ENCODE measurements at regions not wholly inside any gene's neighbourhood (a gene's known extent, or its start where the extent isn't known, plus 50 kb on each side); places are given as distances from the start of the nearest gene placed in this dataset.

DNA sequence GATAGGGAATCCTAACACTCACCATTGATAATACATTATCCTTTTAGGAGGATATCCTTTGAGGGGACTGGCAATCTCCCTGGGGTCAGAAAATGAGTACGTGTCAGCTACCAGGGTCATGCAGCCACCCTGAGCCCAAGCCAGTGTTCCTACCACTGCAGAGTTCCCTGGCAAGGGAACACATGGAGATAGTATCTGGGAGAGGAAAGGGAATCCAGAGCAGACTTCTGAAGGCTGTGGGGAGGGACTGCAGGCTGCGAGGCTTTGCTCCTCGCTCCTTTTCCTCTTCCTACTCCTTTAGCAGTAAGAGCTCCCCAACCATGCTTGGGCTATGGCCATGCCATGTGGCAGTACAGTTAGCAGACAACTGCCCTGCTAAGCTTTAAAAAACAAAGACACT, 62.9 kb upstream of the TJP1 start:
- Histone ChIP-seq H3K4me3 (no peak overlapping the region), H3K36me3 (no peaks in the 10 kb centered on the region), H3K27ac (no peak overlapping the region), H3K27me3 (replicated peaks; ENCODE audit: insufficient read depth) (no peaks in the 10 kb centered on the region), H3K4me1 (ENCODE audit: control insufficient read depth in 1 of 2, low read depth in 2 of 2) (peaks cover 9 to 20% of the 10 kb centered on the region in 2 donors), H3K9me3 (no peaks in the 10 kb centered on the region)
- no peak for ATAC-seq (ENCODE audit: insufficient number of reproducible peaks, low FRiP score, low read depth)
- TF ChIP-seq, protein P1, sequence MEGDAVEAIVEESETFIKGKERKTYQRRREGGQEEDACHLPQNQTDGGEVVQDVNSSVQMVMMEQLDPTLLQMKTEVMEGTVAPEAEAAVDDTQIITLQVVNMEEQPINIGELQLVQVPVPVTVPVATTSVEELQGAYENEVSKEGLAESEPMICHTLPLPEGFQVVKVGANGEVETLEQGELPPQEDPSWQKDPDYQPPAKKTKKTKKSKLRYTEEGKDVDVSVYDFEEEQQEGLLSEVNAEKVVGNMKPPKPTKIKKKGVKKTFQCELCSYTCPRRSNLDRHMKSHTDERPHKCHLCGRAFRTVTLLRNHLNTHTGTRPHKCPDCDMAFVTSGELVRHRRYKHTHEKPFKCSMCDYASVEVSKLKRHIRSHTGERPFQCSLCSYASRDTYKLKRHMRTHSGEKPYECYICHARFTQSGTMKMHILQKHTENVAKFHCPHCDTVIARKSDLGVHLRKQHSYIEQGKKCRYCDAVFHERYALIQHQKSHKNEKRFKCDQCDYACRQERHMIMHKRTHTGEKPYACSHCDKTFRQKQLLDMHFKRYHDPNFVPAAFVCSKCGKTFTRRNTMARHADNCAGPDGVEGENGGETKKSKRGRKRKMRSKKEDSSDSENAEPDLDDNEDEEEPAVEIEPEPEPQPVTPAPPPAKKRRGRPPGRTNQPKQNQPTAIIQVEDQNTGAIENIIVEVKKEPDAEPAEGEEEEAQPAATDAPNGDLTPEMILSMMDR (IDR thresholded peaks at IDR 0.05) = no peak
- DNase-seq (ENCODE audit: low spot score) = no peak

DNA sequence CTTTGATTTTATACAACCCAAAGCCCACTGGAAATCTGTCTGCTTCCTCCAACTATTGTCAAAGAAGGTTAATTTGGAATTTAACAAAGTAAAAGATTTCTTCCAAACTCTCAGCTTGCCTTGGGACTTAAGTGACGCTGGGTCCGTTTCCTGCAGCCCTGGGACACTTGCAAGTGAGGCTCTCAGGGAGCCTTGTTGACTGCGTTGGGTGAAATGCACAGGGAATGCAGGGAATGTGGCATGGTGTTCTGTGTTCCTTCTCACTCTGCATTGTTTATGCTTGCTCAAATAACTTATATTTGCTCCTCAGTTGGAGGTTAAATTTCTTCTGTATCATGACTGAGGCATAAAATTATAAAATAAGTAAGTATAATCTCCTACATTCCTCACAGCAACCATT, 60.9 kb upstream of the TJP1 start:
- Histone ChIP-seq H3K27me3 (replicated peaks; ENCODE audit: insufficient read depth) (no peaks in the 10 kb centered on the region), H3K4me1 (ENCODE audit: control insufficient read depth in 1 of 2, low read depth in 2 of 2) (peaks cover 9 to 20% of the 10 kb centered on the region in 2 donors), H3K4me3 (no peak overlapping the region), H3K9me3 (no peaks in the 10 kb centered on the region), H3K27ac (peak overlapping the region; percentile 4 to 57), H3K36me3 (no peaks in the 10 kb centered on the region)
- no peak for DNase-seq (ENCODE audit: low spot score)
- TF ChIP-seq, protein P1 (IDR thresholded peaks at IDR 0.05) = no peak
- ATAC-seq (ENCODE audit: insufficient number of reproducible peaks, low FRiP score, low read depth) = no peak

DNA sequence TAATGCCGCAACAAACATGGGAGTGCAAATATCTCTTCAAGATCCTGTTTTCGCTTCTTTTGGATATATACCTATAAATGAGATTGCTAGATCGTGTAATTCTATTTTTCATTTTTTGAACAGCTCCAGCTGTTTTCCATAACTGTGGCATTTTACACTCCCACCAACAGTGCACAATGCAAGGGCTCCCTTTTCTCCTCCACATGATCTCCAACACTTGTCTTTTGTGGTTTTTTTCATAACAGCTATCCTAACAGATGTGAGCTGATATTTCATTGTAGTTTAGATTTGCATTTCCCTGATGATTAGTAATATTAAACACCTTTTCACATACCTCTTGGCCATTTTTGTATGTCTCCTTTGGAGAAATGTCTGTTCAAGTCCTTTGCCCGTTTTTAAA, 58.6 kb upstream of the TJP1 start:
- Histone ChIP-seq H3K27ac (no peak overlapping the region), H3K4me1 (ENCODE audit: control insufficient read depth in 1 of 2, low read depth in 2 of 2) (peaks cover 9 to 20% of the 10 kb centered on the region in 2 donors), H3K36me3 (no peaks in the 10 kb centered on the region), H3K9me3 (no peaks in the 10 kb centered on the region), H3K4me3 (no peak overlapping the region), H3K27me3 (replicated peaks; ENCODE audit: insufficient read depth) (no peaks in the 10 kb centered on the region)
- TF ChIP-seq, protein P1 (IDR thresholded peaks at IDR 0.05) = no peak
- DNase-seq (ENCODE audit: low spot score) = no peak
- no peak for ATAC-seq (ENCODE audit: insufficient number of reproducible peaks, low FRiP score, low read depth)

DNA sequence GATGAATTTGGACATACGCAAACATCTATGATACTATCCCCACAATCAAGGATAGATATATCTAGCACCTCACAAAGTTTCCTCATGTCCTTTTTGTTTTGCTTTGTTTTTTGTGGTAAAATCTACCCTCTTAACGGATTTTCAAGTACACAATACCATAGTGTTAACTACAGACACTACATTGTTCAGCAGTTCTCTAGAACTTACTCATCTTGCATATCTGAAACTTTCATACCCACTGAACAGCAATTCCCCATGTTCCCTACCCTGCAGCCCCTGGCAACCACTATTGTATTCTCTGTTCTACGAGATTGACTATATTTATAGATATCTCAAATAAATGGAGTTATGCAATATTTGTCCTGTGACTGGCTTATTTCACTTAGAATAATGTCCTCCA, 58.1 kb upstream of the TJP1 start:
- ATAC-seq (ENCODE audit: insufficient number of reproducible peaks, low FRiP score, low read depth) (no peak), DNase-seq (ENCODE audit: low spot score) (no peak)
- no peak overlapping the region for H3K4me3 ChIP-seq
- no peaks in the 10 kb centered on the region for H3K9me3 ChIP-seq
- peaks cover 9 to 20% of the 10 kb centered on the region in 2 donors for H3K4me1 ChIP-seq (ENCODE audit: control insufficient read depth in 1 of 2, low read depth in 2 of 2)
- TF ChIP-seq, protein P1 (IDR thresholded peaks at IDR 0.05) = no peak
- no peaks in the 10 kb centered on the region for H3K27me3 ChIP-seq (replicated peaks; ENCODE audit: insufficient read depth)
- no peaks in the 10 kb centered on the region for H3K36me3 ChIP-seq
- no peak overlapping the region for H3K27ac ChIP-seq

DNA sequence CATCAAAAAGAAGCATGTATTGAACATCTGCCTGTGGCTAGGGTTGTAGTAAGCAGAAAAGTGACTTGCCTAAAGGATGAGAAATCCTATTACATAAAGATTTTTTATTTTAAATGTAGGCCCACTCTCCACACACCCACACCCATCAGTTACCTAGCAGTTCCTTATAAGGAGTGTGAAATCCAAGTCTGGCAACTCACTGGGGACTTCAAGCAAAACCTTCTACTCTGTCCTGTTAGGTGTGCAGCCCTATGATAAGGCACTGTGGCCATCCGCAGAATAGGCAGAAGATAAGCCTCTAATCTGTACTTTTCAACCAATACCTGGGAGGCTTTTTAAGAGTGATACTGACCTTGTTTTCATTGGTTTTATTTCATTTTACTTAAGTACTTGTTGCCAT, 52.7 kb upstream of the TJP1 start:
- H3K27me3 ChIP-seq (replicated peaks; ENCODE audit: insufficient read depth) = no peaks in the 10 kb centered on the region
- no peaks in the 10 kb centered on the region for H3K36me3 ChIP-seq
- ATAC-seq (ENCODE audit: insufficient number of reproducible peaks, low FRiP score, low read depth) = no peak
- no peak overlapping the region for H3K4me3 ChIP-seq
- TF ChIP-seq, protein P1 (IDR thresholded peaks at IDR 0.05) = no peak
- H3K4me1 ChIP-seq (ENCODE audit: control insufficient read depth in 1 of 2, low read depth in 2 of 2) = peaks cover 5 to 9% of the 10 kb centered on the region in 2 donors
- no peak overlapping the region for H3K27ac ChIP-seq
- no peak for DNase-seq (ENCODE audit: low spot score)
- H3K9me3 ChIP-seq = no peaks in the 10 kb centered on the region

Data from thoracic aorta (tissue), 2 donors.